ENCODE measurements at regions not wholly inside any gene's neighbourhood (a gene's known extent, or its start where the extent isn't known, plus 50 kb on each side); places are given as distances from the start of the nearest gene placed in this dataset.

DNA sequence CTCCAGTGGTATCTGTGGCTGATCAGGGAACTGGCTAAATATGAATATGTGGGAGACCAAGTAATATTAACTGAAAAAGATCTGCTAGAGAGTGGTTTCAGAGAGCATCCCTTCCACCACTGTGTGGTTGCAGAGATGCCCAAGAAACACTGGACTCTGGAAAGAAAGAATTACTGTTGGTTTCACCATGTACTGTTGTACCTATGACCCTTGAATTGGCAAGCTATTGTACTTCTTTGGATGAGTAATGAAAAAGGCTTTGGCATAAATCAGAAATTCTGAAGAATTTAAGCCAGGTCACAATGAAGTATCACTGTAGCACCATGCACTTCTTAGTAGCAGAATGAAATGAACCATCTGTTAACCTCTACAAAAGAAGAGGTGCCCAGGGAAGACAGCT is 134.4 kb upstream of the INTU start:
- Histone ChIP-seq H3K4me1 (no peaks in the 10 kb centered on the region), H3K4me3 (no peak overlapping the region), H3K27me3 (replicated peaks in 1 of 7) (no peaks in the 10 kb centered on the region), H3K9me3 (no peaks in the 10 kb centered on the region), H3K27ac (no peak overlapping the region), H3K36me3 (no peaks in the 10 kb centered on the region)
- TF ChIP-seq POLR2AphosphoS5 (IDR thresholded peaks at IDR 0.05) = no peak
- TF ChIP-seq, protein P1, sequence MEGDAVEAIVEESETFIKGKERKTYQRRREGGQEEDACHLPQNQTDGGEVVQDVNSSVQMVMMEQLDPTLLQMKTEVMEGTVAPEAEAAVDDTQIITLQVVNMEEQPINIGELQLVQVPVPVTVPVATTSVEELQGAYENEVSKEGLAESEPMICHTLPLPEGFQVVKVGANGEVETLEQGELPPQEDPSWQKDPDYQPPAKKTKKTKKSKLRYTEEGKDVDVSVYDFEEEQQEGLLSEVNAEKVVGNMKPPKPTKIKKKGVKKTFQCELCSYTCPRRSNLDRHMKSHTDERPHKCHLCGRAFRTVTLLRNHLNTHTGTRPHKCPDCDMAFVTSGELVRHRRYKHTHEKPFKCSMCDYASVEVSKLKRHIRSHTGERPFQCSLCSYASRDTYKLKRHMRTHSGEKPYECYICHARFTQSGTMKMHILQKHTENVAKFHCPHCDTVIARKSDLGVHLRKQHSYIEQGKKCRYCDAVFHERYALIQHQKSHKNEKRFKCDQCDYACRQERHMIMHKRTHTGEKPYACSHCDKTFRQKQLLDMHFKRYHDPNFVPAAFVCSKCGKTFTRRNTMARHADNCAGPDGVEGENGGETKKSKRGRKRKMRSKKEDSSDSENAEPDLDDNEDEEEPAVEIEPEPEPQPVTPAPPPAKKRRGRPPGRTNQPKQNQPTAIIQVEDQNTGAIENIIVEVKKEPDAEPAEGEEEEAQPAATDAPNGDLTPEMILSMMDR (IDR thresholded peaks at IDR 0.05 in 8 of 11, conservative IDR thresholded peaks at IDR 0.05 in 3 of 11) = no peak
- TF ChIP-seq POLR2A (IDR thresholded peaks at IDR 0.05) = no peak
- intact Hi-C loops (cut with DNase I; ENCODE audit: low total_unique reads) = no loop called here
- DNase-seq = no peak

DNA sequence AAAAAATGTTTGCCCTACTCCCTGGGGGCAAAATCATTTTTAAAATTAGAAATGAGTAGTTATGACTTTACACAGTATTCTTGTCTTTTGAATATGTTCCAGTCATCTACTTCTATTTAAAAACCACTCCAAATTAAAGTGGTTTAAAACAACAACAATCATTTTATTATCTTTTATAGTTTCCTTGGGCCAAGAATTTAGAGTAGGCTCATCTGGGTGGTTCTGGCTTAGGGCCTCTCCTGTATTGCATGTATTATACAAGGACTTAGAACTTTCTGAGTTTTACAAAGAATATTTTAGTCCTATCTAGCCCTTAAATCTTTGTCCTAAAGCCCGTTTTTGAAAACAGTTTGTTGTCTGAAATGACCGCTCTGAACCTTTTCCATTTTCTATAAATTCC is 132.5 kb upstream of the INTU start:
- Histone ChIP-seq H3K36me3 (no peaks in the 10 kb centered on the region), H3K27me3 (replicated peaks in 1 of 7) (no peaks in the 10 kb centered on the region), H3K27ac (no peak overlapping the region), H3K4me3 (no peak overlapping the region), H3K9me3 (no peaks in the 10 kb centered on the region), H3K4me1 (no peaks in the 10 kb centered on the region)
- TF ChIP-seq POLR2A (IDR thresholded peaks at IDR 0.05) = no peak
- no peak for DNase-seq
- WGBS, 5 donors = 84 to 93% (median 86%) methylated on average over 2 of the region's 2 CpGs
- intact Hi-C loops (cut with DNase I; ENCODE audit: low total_unique reads) = no loop called here

DNA sequence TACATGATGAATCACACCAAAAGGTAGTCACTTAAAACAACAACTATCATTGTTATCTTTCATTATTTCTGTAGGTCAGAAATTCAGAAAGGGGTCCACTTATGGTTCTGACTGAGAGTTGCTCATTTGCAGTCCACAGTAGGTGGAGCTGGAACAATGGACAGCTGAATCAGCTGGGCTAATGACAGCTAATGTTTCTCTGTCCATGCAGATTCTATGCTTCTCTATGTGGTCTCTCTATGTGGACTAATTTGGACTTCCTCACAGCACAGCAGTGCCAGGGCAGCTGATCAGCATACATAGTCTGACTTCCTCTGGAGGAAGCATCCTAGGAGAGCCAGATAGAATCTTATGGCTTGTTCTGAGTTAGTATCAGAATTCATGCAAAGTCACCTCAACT is 131.7 kb upstream of the INTU start:
- Histone ChIP-seq H3K27ac (no peak overlapping the region), H3K4me3 (no peak overlapping the region), H3K4me1 (no peaks in the 10 kb centered on the region), H3K27me3 (replicated peaks in 1 of 7) (no peaks in the 10 kb centered on the region), H3K9me3 (no peaks in the 10 kb centered on the region), H3K36me3 (no peaks in the 10 kb centered on the region)
- no peak for DNase-seq
- intact Hi-C loops (cut with DNase I; ENCODE audit: low total_unique reads) = no loop called here
- TF ChIP-seq POLR2A (IDR thresholded peaks at IDR 0.05) (no peak), POLR2AphosphoS5 (IDR thresholded peaks at IDR 0.05) (no peak)
- TF ChIP-seq, protein P1 (IDR thresholded peaks at IDR 0.05 in 8 of 11, conservative IDR thresholded peaks at IDR 0.05 in 3 of 11) = no peak

DNA sequence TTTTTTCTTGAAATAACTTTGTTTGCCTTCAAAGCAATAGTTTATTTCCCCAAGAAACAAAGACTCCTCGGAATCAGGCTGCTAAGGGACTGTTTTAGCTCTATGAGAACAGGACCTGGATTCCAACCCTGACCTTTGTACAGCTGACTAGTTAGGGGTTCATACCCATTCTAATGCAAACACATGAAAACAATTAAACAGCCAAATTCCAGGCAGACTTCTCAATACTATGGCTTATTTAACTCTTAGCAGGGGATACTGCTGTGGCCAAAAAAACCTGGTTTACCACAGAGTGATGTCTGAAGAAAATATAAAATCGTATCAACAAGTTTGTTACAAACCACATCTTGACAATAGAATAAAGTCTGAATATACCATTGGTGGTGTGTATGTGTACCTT is 129.6 kb upstream of the INTU start:
- Histone ChIP-seq H3K36me3 (no peaks in the 10 kb centered on the region), H3K27me3 (replicated peaks in 1 of 7) (no peaks in the 10 kb centered on the region), H3K4me1 (no peaks in the 10 kb centered on the region), H3K27ac (no peak overlapping the region), H3K4me3 (no peak overlapping the region), H3K9me3 (no peaks in the 10 kb centered on the region)
- no peak for DNase-seq
- TF ChIP-seq, protein P1 (IDR thresholded peaks at IDR 0.05 in 8 of 11, conservative IDR thresholded peaks at IDR 0.05 in 3 of 11) = no peak
- no peak for TF ChIP-seq POLR2AphosphoS5 (IDR thresholded peaks at IDR 0.05)
- TF ChIP-seq POLR2A (IDR thresholded peaks at IDR 0.05) = no peak
- intact Hi-C loops (cut with DNase I; ENCODE audit: low total_unique reads) = no loop called here
- WGBS, 5 donors = 66 to 90% (median 74%) methylated on average over 2 of the region's 2 CpGs

DNA sequence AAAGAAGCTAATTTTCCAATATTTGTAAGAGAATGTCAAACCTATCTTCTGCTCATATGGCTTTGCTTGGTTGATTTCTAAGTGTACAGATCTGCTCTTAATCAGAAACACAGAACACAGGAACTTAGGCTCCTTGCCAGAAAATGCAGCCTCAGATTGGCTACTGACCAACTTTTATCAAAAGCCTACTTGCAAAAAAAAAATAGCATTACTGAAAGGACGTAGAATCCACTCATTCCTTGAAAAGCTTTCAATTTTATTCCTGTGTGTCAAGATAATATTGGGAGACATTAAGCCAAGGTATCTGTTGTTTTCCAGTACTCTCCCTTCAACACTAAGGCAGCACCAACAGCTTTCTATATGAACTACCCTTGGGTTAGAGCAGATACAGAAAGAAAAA is 127.6 kb upstream of the INTU start:
- Histone ChIP-seq H3K27ac (no peak overlapping the region), H3K4me3 (no peak overlapping the region), H3K36me3 (no peaks in the 10 kb centered on the region), H3K27me3 (replicated peaks in 1 of 7) (no peaks in the 10 kb centered on the region), H3K9me3 (no peaks in the 10 kb centered on the region), H3K4me1 (no peaks in the 10 kb centered on the region)
- WGBS, 5 donors = 12 to 26% (median 15%) methylated on average over 1 of the region's 1 CpG
- DNase-seq = no peak
- TF ChIP-seq POLR2AphosphoS5 (IDR thresholded peaks at IDR 0.05) (no peak), POLR2A (IDR thresholded peaks at IDR 0.05) (no peak)
- TF ChIP-seq, protein P1 (IDR thresholded peaks at IDR 0.05 in 8 of 11, conservative IDR thresholded peaks at IDR 0.05 in 3 of 11) = no peak
- intact Hi-C loops (cut with DNase I; ENCODE audit: low total_unique reads) = no loop called here

Measured in spleen (tissue), 11 donors.